IMR-90 (cell line): ENCODE measurements at regions not wholly inside any gene's neighbourhood (a gene's known extent, or its start where the extent isn't known, plus 50 kb on each side); places are given as distances from the start of the nearest gene placed in this dataset.

Experiments used
- ATAC-seq: fragments of 200-7000 bp; cut with Tn5 transposase; 2 replicates; pipeline ENCODE4 v1.9.1; 2020; ENCODE audit warnings: low read depth, mild to moderate bottlenecking, moderate library complexity
- BruUV-seq: library from RNA; stranded (reverse); fragments of 400-500 nt; replicated peaks from 2 replicates; lab custom pipeline; 2021; lab: Mats Ljungman, UMichigan
- CTCF ChIA-PET: fragments of 300-600 bp; formaldehyde crosslinking; extraction: SDS; loops from one replicate; lab custom pipeline; 2021; ENCODE audit warnings: antibody characterized with exemption; lab: Yijun Ruan, JAX
- POLR2A ChIA-PET: fragments of 300-600 bp; sonication (Branson Sonifier 250); formaldehyde crosslinking; loops from one replicate; lab custom pipeline; 2022; ENCODE audit warnings: antibody characterized with exemption; ENCODE audit not compliant: unreplicated experiment; lab: Charles Lee
- DNase-seq: peaks from one replicate; pipeline ENCODE4 v3.0.0; 2013
- H2AFZ ChIP-seq: replicated peaks from 2 replicates; pipeline ENCODE3; 2013; ENCODE audit warnings: low read length, mild to moderate bottlenecking; ENCODE audit not compliant: poor library complexity
- H2AK5ac ChIP-seq: 2 replicates; pipeline ENCODE4 v1.6.1; 2013; ENCODE audit warnings: low read depth, low read length, inconsistent platforms
- H2AK9ac ChIP-seq: replicated peaks from 2 replicates; pipeline ENCODE3; 2013; ENCODE audit warnings: mild to moderate bottlenecking, low read depth, low read length, moderate library complexity; ENCODE audit not compliant: poor library complexity
- H2BK120ac ChIP-seq: 2 replicates; pipeline ENCODE4 v1.6.1; 2013; ENCODE audit warnings: low read depth, low read length, inconsistent platforms
- H2BK15ac ChIP-seq: 3 replicates; pipeline ENCODE4 v1.6.1; 2013; ENCODE audit warnings: low read depth, low read length, inconsistent platforms
- H2BK20ac ChIP-seq: 2 replicates; pipeline ENCODE4 v1.6.1; 2013; ENCODE audit warnings: low read depth, mild to moderate bottlenecking, inconsistent platforms, low read length, moderate library complexity
- H2BK5ac ChIP-seq: 2 replicates; pipeline ENCODE4 v1.6.1; 2013; ENCODE audit warnings: mild to moderate bottlenecking, low read depth, low read length, inconsistent platforms; ENCODE audit not compliant: poor library complexity, severe bottlenecking
- H3K14ac ChIP-seq: replicated peaks from 2 replicates; pipeline ENCODE4 v1.6.1; 2013; ENCODE audit warnings: low read depth, low read length, inconsistent platforms
- H3K18ac ChIP-seq: 2 replicates; pipeline ENCODE4 v1.6.1; 2013; ENCODE audit warnings: low read depth, low read length, control low read depth
- H3K23ac ChIP-seq: 2 replicates; pipeline ENCODE4 v1.6.1; 2013; ENCODE audit warnings: low read depth, low read length, inconsistent platforms
- H3K27ac ChIP-seq: 2 replicates; pipeline ENCODE4 v1.5.1; 2013; ENCODE audit warnings: mild to moderate bottlenecking, control low read depth, low read length; ENCODE audit not compliant: insufficient read depth
- H3K27me3 ChIP-seq: 2 replicates; pipeline ENCODE4 v1.6.1; 2013; ENCODE audit warnings: low read length; ENCODE audit not compliant: control insufficient read depth, insufficient read depth
- H3K36me3 ChIP-seq: 2 replicates; pipeline ENCODE4 v1.6.1; 2013; ENCODE audit warnings: low read length, mixed read lengths; ENCODE audit not compliant: control insufficient read depth, insufficient read depth
- H3K4ac ChIP-seq: 2 replicates; pipeline ENCODE4 v1.6.1; 2013; ENCODE audit warnings: low read depth, low read length, inconsistent platforms
- H3K4me1 ChIP-seq: 2 replicates; pipeline ENCODE4 v1.6.1; 2013; ENCODE audit warnings: low read length, mixed read lengths; ENCODE audit not compliant: control insufficient read depth, insufficient read depth
- H3K4me2 ChIP-seq: 2 replicates; pipeline ENCODE4 v1.6.1; 2013; ENCODE audit warnings: low read depth, mild to moderate bottlenecking, control low read depth, low read length, moderate library complexity
- H3K4me3 ChIP-seq: 2 replicates; pipeline ENCODE4 v1.5.1; 2013; ENCODE audit warnings: low read depth, mild to moderate bottlenecking, control low read depth, low read length, moderate library complexity; ENCODE audit not compliant: insufficient read depth
- H3K56ac ChIP-seq: 2 replicates; pipeline ENCODE4 v1.6.1; 2013; ENCODE audit warnings: low read length, inconsistent platforms; ENCODE audit not compliant: insufficient read depth; ENCODE audit errors: extremely low read depth
- H3K79me1 ChIP-seq, 2 experiments: 2 replicates each; pipeline ENCODE4 v1.6.1; 2013; ENCODE audit warnings: low read length in 2 of 2, inconsistent platforms in 1 of 2, low read depth in 1 of 2
- H3K9ac ChIP-seq: 2 replicates; pipeline ENCODE4 v1.6.1; 2013; ENCODE audit warnings: low read depth, low read length, control low read depth
- H3K9me1 ChIP-seq: 2 replicates; pipeline ENCODE4 v1.6.1; 2013; ENCODE audit warnings: low read length, inconsistent platforms; ENCODE audit not compliant: insufficient read depth
- H3K9me3 ChIP-seq: 2 replicates; pipeline ENCODE4 v1.6.1; 2013; ENCODE audit warnings: low read length; ENCODE audit not compliant: control insufficient read depth, insufficient read depth
- H4K20me1 ChIP-seq: 2 replicates; pipeline ENCODE4 v1.6.1; 2013; ENCODE audit warnings: low read length, inconsistent platforms; ENCODE audit not compliant: insufficient read depth
- H4K5ac ChIP-seq: 2 replicates; pipeline ENCODE4 v1.6.1; 2013; ENCODE audit warnings: mild to moderate bottlenecking, low read depth, low read length, control low read depth
- H4K8ac ChIP-seq, 2 experiments: 2 replicates each; pipeline ENCODE4 v1.6.1; 2013; ENCODE audit warnings: low read depth in 2 of 2, low read length in 2 of 2, control low read depth in 1 of 2, inconsistent platforms in 1 of 2
- H4K91ac ChIP-seq: 2 replicates; pipeline ENCODE4 v1.6.1; 2013; ENCODE audit warnings: low read depth, low read length, inconsistent platforms; ENCODE audit not compliant: insufficient read depth
- CEBPB ChIP-seq: IDR thresholded peaks from 2 replicates; pipeline ENCODE4 v1.6.1; 2012; ENCODE audit warnings: low read depth, low read length, improper control_type of control experiment
- RCOR1 ChIP-seq: IDR thresholded peaks from 2 replicates; pipeline ENCODE4 v1.6.1; 2012; ENCODE audit warnings: mild to moderate bottlenecking, low read length, improper control_type of control experiment; ENCODE audit not compliant: insufficient replicate concordance
- WGBS, 2 experiments: methylation state at CpG; one replicate each; pipeline versions ENCODE4 v1.1.5 to v1.1.7; 2013; ENCODE audit warnings: missing lambda C conversion rate in 2 of 2; ENCODE audit not compliant: insufficient read length in 1 of 2; ENCODE audit errors: extremely low coverage in 2 of 2; 5-methylcytosine and 5-hydroxymethylcytosine counted together
- dilution Hi-C: fragments of 300-500 bp; cut with HindIII; formaldehyde crosslinking; loops from one replicate; pipeline ENCODE4 v1.14.3; 2018; ENCODE audit warnings: low sequenced_read_pairs; ENCODE audit not compliant: unreplicated experiment
- in situ Hi-C: fragments of 300-500 bp; cut with MboI; formaldehyde crosslinking; loops from 3 replicates; pipeline ENCODE4 v1.14.3; 2019; ENCODE audit warnings: low sequenced_read_pairs, inconsistent platforms, mixed read lengths
- intact Hi-C: fragments of 100-400 bp; cut with micrococcal nuclease; formaldehyde crosslinking; loops from 2 replicates; pipeline ENCODE4 v1.10.0; 2022

DNA sequence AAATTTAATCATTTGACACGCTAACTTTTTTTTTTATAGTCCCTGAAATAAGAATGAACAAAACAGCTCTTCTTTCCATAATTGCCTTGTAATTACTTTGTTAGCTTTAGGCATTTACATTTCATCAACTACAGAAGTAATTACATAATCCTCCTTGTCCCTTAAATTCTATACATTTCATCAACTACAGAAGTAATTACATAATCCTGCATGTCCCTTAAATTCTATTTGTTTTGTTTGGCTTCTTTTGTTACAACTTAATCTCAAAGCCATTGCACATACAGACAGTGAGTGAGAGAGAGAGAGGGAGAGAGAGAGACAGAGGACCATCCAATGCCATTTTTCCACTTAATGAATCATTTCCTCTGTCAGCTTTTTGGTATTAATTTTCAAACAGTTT, 873.2 kb downstream of the METTL15 start:
- no peak overlapping the region for H2BK15ac ChIP-seq
- H3K4me3 ChIP-seq, result no peak overlapping the region
- no peak overlapping the region for H3K4ac ChIP-seq
- no peak overlapping the region for H3K18ac ChIP-seq
- no peak overlapping the region for H3K9ac ChIP-seq
- H2BK5ac ChIP-seq, result peak overlapping the region; percentile 58
- dilution Hi-C loops, result no loop called here
- no peaks in the 10 kb centered on the region for H3K79me1 ChIP-seq
- intact Hi-C loops, result no loop called here
- no peak overlapping the region for H3K56ac ChIP-seq
- no peak overlapping the region for H2BK120ac ChIP-seq
- peak; percentile 31 for DNase-seq
- H4K20me1 ChIP-seq, result no peaks in the 10 kb centered on the region
- no peak overlapping the region for H3K4me2 ChIP-seq
- peak overlapping the region; percentile 48; the same call in 1 of the 2 replicates for H2BK20ac ChIP-seq
- H3K36me3 ChIP-seq, result no peaks in the 10 kb centered on the region
- no peaks in the 10 kb centered on the region for H3K27me3 ChIP-seq
- H2AK9ac ChIP-seq, result no peak overlapping the region
- no peaks in the 10 kb centered on the region for H3K9me1 ChIP-seq
- H4K8ac ChIP-seq, result no peak overlapping the region
- ChIA-PET CTCF (interaction anchor here (0.5 to 0.6 kb wide), 2 partner anchors 63 to 194 kb away, joined by 3 to 5 read pairs; no protein-coding TSS in a partner anchor), POLR2A (no interaction called here)
- H2AFZ ChIP-seq, result no peak overlapping the region
- TF ChIP-seq CEBPB (peak; percentile 19; the same call in 1 of the 2 replicates), RCOR1 (no peak)
- no peak overlapping the region for H2AK5ac ChIP-seq
- H3K4me1 ChIP-seq, result no peaks in the 10 kb centered on the region; the same call in 1 of the 2 replicates
- no CpG with 5 or more reads among the region's 1 CpG for WGBS, 2 experiments
- in situ Hi-C loops, result no loop called here
- H4K5ac ChIP-seq, result no peak overlapping the region
- H3K14ac ChIP-seq, result no peak overlapping the region
- no peak overlapping the region for H4K91ac ChIP-seq
- BruUV-seq, result no TSS peak
- no peak for ATAC-seq
- no peaks in the 10 kb centered on the region for H3K9me3 ChIP-seq
- no peak overlapping the region for H3K27ac ChIP-seq
- H3K23ac ChIP-seq, result no peak overlapping the region
